ENCODE measurements at regions not wholly inside any gene's neighbourhood (a gene's known extent, or its start where the extent isn't known, plus 50 kb on each side); places are given as distances from the start of the nearest gene placed in this dataset.
A peak's percentile ranks its signal among the peaks of the same experiment; 100 is the strongest.

DNA sequence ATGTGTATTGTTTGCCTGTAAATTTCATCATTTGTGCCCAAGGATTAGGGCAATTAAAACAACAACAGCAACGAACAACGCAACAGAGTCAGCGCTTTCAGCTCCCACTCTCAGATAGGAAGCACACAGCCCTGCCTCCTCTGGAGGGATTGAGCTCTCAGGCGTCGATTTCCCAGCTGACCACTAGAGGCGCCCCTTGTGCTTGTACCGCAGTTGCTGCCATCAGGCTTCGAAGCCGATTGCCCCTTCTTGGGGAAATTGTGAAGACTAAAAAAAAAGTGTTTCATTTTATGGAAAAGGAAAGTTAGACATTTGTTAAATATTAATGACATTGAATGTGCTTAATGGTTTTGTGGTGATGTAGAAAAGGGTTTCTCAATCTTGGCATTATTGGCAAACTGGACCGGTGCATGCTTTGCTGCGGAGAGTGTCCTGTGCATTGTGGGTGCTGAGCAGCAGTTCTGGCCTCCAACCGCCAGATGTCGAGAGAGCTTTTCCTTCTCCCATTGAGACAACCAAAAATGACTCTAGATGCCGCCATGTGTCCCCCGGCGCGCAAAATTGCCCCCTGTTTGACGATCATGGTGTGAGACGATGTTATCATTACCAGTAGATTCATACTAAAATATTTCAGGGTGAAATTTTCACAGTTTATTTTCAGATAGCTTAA is 650.4 kb upstream of the RBFOX1 start:
- intact Hi-C loops (cut with DNase I) = no loop called here
- no peak overlapping the region for H3K27ac ChIP-seq
- no peak for DNase-seq (ENCODE audit: low spot score)
- no peaks in the 10 kb centered on the region for H3K27me3 ChIP-seq (replicated peaks; ENCODE audit: insufficient read depth)
- WGBS = 55% methylated on average over 19 of the region's 19 CpGs
- no peaks in the 10 kb centered on the region for H3K9me3 ChIP-seq
- no peaks in the 10 kb centered on the region for H3K4me1 ChIP-seq (replicated peaks)
- no peak overlapping the region for H3K4me3 ChIP-seq
- H3K36me3 ChIP-seq = no peaks in the 10 kb centered on the region
- no peak for TF ChIP-seq POLR2A (IDR thresholded peaks at IDR 0.05)
- TF ChIP-seq POLR2AphosphoS5 (IDR thresholded peaks at IDR 0.05) = no peak
- TF ChIP-seq, protein P1, sequence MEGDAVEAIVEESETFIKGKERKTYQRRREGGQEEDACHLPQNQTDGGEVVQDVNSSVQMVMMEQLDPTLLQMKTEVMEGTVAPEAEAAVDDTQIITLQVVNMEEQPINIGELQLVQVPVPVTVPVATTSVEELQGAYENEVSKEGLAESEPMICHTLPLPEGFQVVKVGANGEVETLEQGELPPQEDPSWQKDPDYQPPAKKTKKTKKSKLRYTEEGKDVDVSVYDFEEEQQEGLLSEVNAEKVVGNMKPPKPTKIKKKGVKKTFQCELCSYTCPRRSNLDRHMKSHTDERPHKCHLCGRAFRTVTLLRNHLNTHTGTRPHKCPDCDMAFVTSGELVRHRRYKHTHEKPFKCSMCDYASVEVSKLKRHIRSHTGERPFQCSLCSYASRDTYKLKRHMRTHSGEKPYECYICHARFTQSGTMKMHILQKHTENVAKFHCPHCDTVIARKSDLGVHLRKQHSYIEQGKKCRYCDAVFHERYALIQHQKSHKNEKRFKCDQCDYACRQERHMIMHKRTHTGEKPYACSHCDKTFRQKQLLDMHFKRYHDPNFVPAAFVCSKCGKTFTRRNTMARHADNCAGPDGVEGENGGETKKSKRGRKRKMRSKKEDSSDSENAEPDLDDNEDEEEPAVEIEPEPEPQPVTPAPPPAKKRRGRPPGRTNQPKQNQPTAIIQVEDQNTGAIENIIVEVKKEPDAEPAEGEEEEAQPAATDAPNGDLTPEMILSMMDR (IDR thresholded peaks at IDR 0.05) = peak in 3 of 4 experiments; percentile 18 to 28 (median 27)

DNA sequence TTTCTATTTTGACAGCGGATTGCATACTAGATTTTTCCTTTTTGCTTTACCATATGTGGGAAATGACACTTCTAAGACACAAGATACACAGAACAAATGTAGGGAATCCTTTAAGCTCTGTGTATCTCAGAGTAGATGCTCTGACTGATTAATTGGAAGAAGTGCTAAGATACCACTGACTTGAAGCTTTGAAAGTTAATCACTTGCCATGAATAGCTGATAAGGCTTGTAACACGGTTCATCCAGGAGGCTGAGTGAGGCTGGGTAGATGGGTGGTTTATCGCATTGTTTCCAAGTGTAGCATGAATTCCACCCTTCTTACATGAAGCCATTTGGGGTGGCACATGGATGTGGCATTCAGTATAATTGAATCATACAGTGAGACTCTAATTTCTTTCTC is 654.1 kb upstream of the RBFOX1 start:
- Histone ChIP-seq H3K9me3 (no peaks in the 10 kb centered on the region), H3K27ac (no peak overlapping the region), H3K4me1 (replicated peaks) (no peaks in the 10 kb centered on the region), H3K27me3 (replicated peaks; ENCODE audit: insufficient read depth) (no peaks in the 10 kb centered on the region), H3K36me3 (no peaks in the 10 kb centered on the region), H3K4me3 (no peak overlapping the region)
- intact Hi-C loops (cut with DNase I) = no loop called here
- TF ChIP-seq POLR2AphosphoS5 (IDR thresholded peaks at IDR 0.05) = no peak
- TF ChIP-seq, protein P1 (IDR thresholded peaks at IDR 0.05) = no peak
- DNase-seq (ENCODE audit: low spot score) = no peak
- WGBS = 78% methylated on average over 3 of the region's 3 CpGs

DNA sequence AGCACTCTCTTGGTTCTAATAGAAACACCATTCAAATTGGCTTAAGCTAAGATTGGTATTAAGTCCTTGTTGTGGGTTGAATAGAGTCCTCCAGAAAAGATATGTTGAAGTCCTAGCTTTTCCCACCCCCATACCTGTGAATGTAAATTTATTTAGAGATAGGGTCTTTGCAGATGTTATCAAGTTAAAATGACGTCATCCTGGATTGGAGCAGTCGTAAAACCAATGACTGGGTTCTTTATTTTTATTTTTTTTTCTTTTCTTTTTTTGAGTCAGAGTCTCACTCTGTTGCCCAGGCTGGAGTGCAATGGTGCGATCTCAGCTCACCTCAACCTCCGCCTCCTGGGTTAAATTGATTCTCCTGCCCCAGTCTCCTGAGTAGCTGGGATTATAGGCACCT is 658.6 kb upstream of the RBFOX1 start:
- DNase-seq (ENCODE audit: low spot score) = no peak
- no peaks in the 10 kb centered on the region for H3K9me3 ChIP-seq
- no peak for TF ChIP-seq POLR2A (IDR thresholded peaks at IDR 0.05)
- no peak for TF ChIP-seq POLR2AphosphoS5 (IDR thresholded peaks at IDR 0.05)
- TF ChIP-seq, protein P1 (IDR thresholded peaks at IDR 0.05) = no peak
- no peaks in the 10 kb centered on the region for H3K36me3 ChIP-seq
- intact Hi-C loops (cut with DNase I) = no loop called here
- H3K27me3 ChIP-seq (replicated peaks; ENCODE audit: insufficient read depth) = no peaks in the 10 kb centered on the region
- WGBS = 72% methylated on average over 4 of the region's 4 CpGs
- no peaks in the 10 kb centered on the region for H3K4me1 ChIP-seq (replicated peaks)
- H3K4me3 ChIP-seq = no peak overlapping the region
- H3K27ac ChIP-seq = no peak overlapping the region

DNA sequence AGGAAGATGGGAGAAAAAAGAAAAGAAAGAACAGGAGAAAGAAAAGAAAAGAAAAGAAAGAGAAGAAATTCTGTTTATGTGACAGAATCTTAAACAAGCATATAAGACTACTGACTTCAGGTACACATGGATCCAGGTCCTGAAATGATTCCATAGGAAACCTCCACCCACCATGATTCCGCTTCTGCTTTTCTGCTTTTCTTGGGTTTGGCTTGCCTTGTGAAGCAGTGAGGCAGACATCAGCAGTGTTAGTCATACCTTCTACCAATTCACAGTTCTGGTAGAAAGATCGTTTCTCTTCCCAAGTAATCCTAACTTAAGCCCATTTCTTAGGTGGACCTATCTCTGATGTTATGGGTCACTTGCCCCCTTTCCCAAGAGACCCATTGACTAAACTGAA is 660.1 kb upstream of the RBFOX1 start:
- no peak for DNase-seq (ENCODE audit: low spot score)
- no peak for TF ChIP-seq POLR2A (IDR thresholded peaks at IDR 0.05)
- no peak for TF ChIP-seq POLR2AphosphoS5 (IDR thresholded peaks at IDR 0.05)
- TF ChIP-seq, protein P1 (IDR thresholded peaks at IDR 0.05) = no peak
- intact Hi-C loops (cut with DNase I) = no loop called here

DNA sequence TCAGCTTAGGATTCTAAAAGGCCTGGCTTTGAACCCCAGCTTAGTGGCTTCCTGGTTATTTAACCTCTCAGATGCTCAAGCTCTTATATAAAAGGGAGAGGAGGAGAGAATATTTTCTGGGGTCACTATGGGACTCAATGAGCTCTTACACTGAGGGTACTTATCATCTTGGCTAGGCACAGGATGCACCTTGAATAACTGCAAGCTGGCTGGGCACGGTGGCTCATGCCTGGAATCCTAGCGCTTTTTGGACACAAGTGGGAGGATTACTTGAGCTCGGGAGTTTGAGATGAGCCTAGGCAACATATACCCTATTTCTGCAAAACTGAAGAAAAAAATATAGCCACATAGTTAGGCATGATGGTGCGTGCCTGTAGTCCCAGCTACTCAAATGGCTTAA is 665.3 kb upstream of the RBFOX1 start:
- no peak for DNase-seq (ENCODE audit: low spot score)
- Histone ChIP-seq H3K27me3 (replicated peaks; ENCODE audit: insufficient read depth) (no peaks in the 10 kb centered on the region), H3K27ac (no peak overlapping the region), H3K4me3 (no peak overlapping the region), H3K4me1 (replicated peaks) (no peaks in the 10 kb centered on the region), H3K9me3 (no peaks in the 10 kb centered on the region), H3K36me3 (no peaks in the 10 kb centered on the region)
- intact Hi-C loops (cut with DNase I) = no loop called here
- WGBS = 71% methylated on average over 4 of the region's 4 CpGs
- no peak for TF ChIP-seq POLR2A (IDR thresholded peaks at IDR 0.05)
- no peak for TF ChIP-seq POLR2AphosphoS5 (IDR thresholded peaks at IDR 0.05)
- TF ChIP-seq, protein P1 (IDR thresholded peaks at IDR 0.05) = no peak

More for the DNA sequence above, 660.1 kb upstream of the RBFOX1 start:
- 100% methylated on average over 2 of the region's 2 CpGs for WGBS
- no peaks in the 10 kb centered on the region for H3K36me3 ChIP-seq
- no peaks in the 10 kb centered on the region for H3K4me1 ChIP-seq (replicated peaks)
- no peaks in the 10 kb centered on the region for H3K9me3 ChIP-seq
- H3K27ac ChIP-seq = no peak overlapping the region
- no peak overlapping the region for H3K4me3 ChIP-seq
- no peaks in the 10 kb centered on the region for H3K27me3 ChIP-seq (replicated peaks; ENCODE audit: insufficient read depth)
